Suprapubic skin (tissue), 3 donors: ENCODE measurements at regions not wholly inside any gene's neighbourhood (a gene's known extent, or its start where the extent isn't known, plus 50 kb on each side); places are given as distances from the start of the nearest gene placed in this dataset.

ENCODE experiments used
- POLR2A ChIP-seq, 2 donors: fragments of 450-650 bp; IDR thresholded peaks; one replicate each; pipeline ENCODE4 v1.6.1; 2017; ENCODE audit warnings: antibody characterized with exemption in 2 of 2, mild to moderate bottlenecking in 2 of 2, moderate library complexity in 2 of 2
- TF ChIP-seq, protein P1 (sequence below), 2 donors: fragments of 200-600 bp in 1 of 2; fragments of 450-650 bp in 1 of 2; sonication (generic) in 1 of 2; IDR thresholded peaks; one replicate each; pipeline ENCODE4 v1.5.1; 2016 to 2019; ENCODE audit warnings: antibody characterized with exemption in 2 of 2, mild to moderate bottlenecking in 1 of 2, moderate library complexity in 1 of 2

DNA sequence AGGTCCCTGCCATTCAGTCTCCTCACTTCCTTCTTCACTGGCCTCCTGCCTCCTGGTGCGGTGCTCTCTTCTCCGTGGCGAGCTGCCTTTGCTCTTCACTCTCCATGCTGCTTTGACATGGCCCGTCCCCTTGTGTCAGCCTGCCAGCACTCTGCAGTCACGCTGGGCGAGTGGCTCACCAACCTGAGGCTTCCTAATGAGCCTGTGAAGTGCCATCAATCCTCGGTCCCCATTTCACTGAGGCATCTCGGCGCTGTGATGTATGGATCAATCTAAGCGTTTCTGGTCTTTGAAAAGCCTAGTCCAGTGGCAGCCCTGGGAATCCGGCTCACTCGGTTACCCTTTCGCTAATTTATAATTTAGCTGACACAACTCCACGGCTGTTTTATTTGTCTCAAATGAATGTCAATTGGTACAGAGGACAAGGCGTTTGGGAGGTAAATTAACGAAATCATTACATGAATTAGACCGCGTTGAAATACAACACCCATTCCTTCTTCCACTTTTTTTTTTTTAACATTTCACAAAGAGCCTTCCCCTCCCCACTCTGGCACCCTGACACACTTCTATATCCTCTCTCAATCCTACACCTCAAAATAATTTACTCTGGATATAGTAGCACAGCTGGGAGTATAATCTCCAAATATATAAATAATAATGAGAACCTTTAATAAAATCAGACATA lies 610.7 kb downstream of the TMEM114 start:
- TF ChIP-seq POLR2A (IDR thresholded peaks at IDR 0.05) = no peak
- TF ChIP-seq, protein P1, sequence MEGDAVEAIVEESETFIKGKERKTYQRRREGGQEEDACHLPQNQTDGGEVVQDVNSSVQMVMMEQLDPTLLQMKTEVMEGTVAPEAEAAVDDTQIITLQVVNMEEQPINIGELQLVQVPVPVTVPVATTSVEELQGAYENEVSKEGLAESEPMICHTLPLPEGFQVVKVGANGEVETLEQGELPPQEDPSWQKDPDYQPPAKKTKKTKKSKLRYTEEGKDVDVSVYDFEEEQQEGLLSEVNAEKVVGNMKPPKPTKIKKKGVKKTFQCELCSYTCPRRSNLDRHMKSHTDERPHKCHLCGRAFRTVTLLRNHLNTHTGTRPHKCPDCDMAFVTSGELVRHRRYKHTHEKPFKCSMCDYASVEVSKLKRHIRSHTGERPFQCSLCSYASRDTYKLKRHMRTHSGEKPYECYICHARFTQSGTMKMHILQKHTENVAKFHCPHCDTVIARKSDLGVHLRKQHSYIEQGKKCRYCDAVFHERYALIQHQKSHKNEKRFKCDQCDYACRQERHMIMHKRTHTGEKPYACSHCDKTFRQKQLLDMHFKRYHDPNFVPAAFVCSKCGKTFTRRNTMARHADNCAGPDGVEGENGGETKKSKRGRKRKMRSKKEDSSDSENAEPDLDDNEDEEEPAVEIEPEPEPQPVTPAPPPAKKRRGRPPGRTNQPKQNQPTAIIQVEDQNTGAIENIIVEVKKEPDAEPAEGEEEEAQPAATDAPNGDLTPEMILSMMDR (IDR thresholded peaks at IDR 0.05) = no peak
